Tibial nerve (tissue), 4 donors: ENCODE measurements at regions not wholly inside any gene's neighbourhood (a gene's known extent, or its start where the extent isn't known, plus 50 kb on each side); places are given as distances from the start of the nearest gene placed in this dataset.

Experiments used
- DNase-seq, 2 donors: peaks; one replicate each; pipeline ENCODE4 v3.0.0-alpha.2; 2019; ENCODE audit warnings: low spot score in 2 of 2
- H3K27ac ChIP-seq, 4 donors: fragments of 200-600 bp; sonication (generic) in 3 of 4; one replicate each; pipeline ENCODE4 v1.5.1; 2017 to 2019; ENCODE audit warnings: mild to moderate bottlenecking in 1 of 4
- H3K27me3 ChIP-seq, 2 donors: fragments of 200-600 bp; sonication (generic) in 1 of 2; one replicate each; pipeline versions ENCODE4 v1.5.1 to v1.6.0; 2017 to 2019
- H3K36me3 ChIP-seq, 3 donors: fragments of 200-600 bp; sonication (generic); one replicate each; pipeline ENCODE4 v1.5.1; 2018 to 2019
- H3K4me1 ChIP-seq, 4 donors: fragments of 200-600 bp; sonication (generic) in 3 of 4; one replicate each; pipeline ENCODE4 v1.5.1; 2017 to 2019
- H3K4me3 ChIP-seq, 4 donors: fragments of 200-600 bp; sonication (generic) in 3 of 4; one replicate each; pipeline ENCODE4 v1.5.1; 2017 to 2019; ENCODE audit warnings: mild to moderate bottlenecking in 1 of 4, moderate library complexity in 1 of 4
- H3K9me3 ChIP-seq, 4 donors: fragments of 200-600 bp; sonication (generic) in 3 of 4; one replicate each; pipeline ENCODE4 v1.5.1; 2017 to 2019
- CTCF ChIP-seq, 5 experiments: fragments of 200-600 bp in 3 of 5; fragments of 450-650 bp in 2 of 5; sonication (generic) in 3 of 5; IDR thresholded peaks; one replicate each; pipeline ENCODE4 v1.5.1; 2016 to 2019; ENCODE audit warnings: antibody characterized with exemption in 5 of 5, mild to moderate bottlenecking in 3 of 5, moderate library complexity in 2 of 5
- EP300 ChIP-seq, 2 donors: sonication (generic); formaldehyde crosslinking; IDR thresholded peaks; one replicate each; pipeline ENCODE4 v1.6.1; 2017; ENCODE audit warnings: antibody characterized with exemption in 2 of 2, mild to moderate bottlenecking in 1 of 2
- POLR2A ChIP-seq, 2 donors: fragments of 450-650 bp; IDR thresholded peaks; one replicate each; pipeline ENCODE4 v1.6.1; 2017; ENCODE audit warnings: antibody characterized with exemption in 2 of 2, mild to moderate bottlenecking in 2 of 2, moderate library complexity in 2 of 2
- WGBS, 2 donors: methylation state at CpG; one replicate each; pipeline ENCODE4 v1.1.5; 2018; 5-methylcytosine and 5-hydroxymethylcytosine counted together

GRCh38 chr20:48352042-48352441 lies 475.8 kb downstream of the PREX1 start:
- no peak for DNase-seq
- Histone ChIP-seq H3K4me1 (no peaks in the 10 kb centered on the region), H3K4me3 (no peak overlapping the region), H3K27me3 (no peaks in the 10 kb centered on the region), H3K27ac (no peak overlapping the region), H3K9me3 (peaks cover 0 to 10% (median 0%) of the 10 kb centered on the region in 4 donors), H3K36me3 (no peaks in the 10 kb centered on the region)
- no peak for TF ChIP-seq CTCF (IDR thresholded peaks at IDR 0.05)
- TF ChIP-seq EP300 (IDR thresholded peaks at IDR 0.05): no peak
- no peak for TF ChIP-seq POLR2A (IDR thresholded peaks at IDR 0.05)
- WGBS, 2 donors: 86 to 92% methylated on average over 2 of the region's 2 CpGs

GRCh38 chr20:48350313-48350988 lies 477.3 kb downstream of the PREX1 start:
- DNase-seq: no peak
- Histone ChIP-seq H3K4me1 (no peaks in the 10 kb centered on the region), H3K27ac (no peak overlapping the region), H3K4me3 (no peak overlapping the region), H3K9me3 (peaks cover 0 to 10% (median 0%) of the 10 kb centered on the region in 4 donors), H3K36me3 (no peaks in the 10 kb centered on the region), H3K27me3 (no peaks in the 10 kb centered on the region)
- TF ChIP-seq POLR2A (IDR thresholded peaks at IDR 0.05) (no peak), CTCF (IDR thresholded peaks at IDR 0.05) (no peak)
- 67 to 85% methylated on average over 5 of the region's 5 CpGs for WGBS, 2 donors

- no peak for TF ChIP-seq POLR2A (IDR thresholded peaks at IDR 0.05)
- TF ChIP-seq CTCF (IDR thresholded peaks at IDR 0.05): no peak
- no peak for TF ChIP-seq EP300 (IDR thresholded peaks at IDR 0.05)
- no peak for DNase-seq
- Histone ChIP-seq H3K9me3 (peaks cover 0 to 10% (median 0%) of the 10 kb centered on the region in 4 donors), H3K27me3 (no peaks in the 10 kb centered on the region), H3K4me1 (no peaks in the 10 kb centered on the region), H3K27ac (no peak overlapping the region), H3K36me3 (no peaks in the 10 kb centered on the region), H3K4me3 (no peak overlapping the region)
- 52 to 53% methylated on average over 4 of the region's 4 CpGs for WGBS, 2 donors
These were observed 478.1 kb downstream of the PREX1 start for GRCh38 chr20:48349656-48350055.

- WGBS, 2 donors: 55 to 94% methylated on average over 3 of the region's 3 CpGs
- TF ChIP-seq POLR2A (IDR thresholded peaks at IDR 0.05): no peak
- no peak for TF ChIP-seq EP300 (IDR thresholded peaks at IDR 0.05)
- no peak for TF ChIP-seq CTCF (IDR thresholded peaks at IDR 0.05)
- H3K4me1 ChIP-seq: no peaks in the 10 kb centered on the region
- DNase-seq: no peak
- peaks cover 0 to 7% of the 10 kb centered on the region in 2 donors for H3K27me3 ChIP-seq
- peaks cover 0 to 3% (median 0%) of the 10 kb centered on the region in 4 donors for H3K9me3 ChIP-seq
- H3K36me3 ChIP-seq: no peaks in the 10 kb centered on the region
- no peak overlapping the region for H3K4me3 ChIP-seq
- no peak overlapping the region for H3K27ac ChIP-seq
These were observed 479.8 kb downstream of the PREX1 start for GRCh38 chr20:48348022-48348421.

- no peaks in the 10 kb centered on the region for H3K9me3 ChIP-seq
- no peak for TF ChIP-seq POLR2A (IDR thresholded peaks at IDR 0.05)
- TF ChIP-seq CTCF (IDR thresholded peaks at IDR 0.05): no peak
- TF ChIP-seq EP300 (IDR thresholded peaks at IDR 0.05): no peak
- H3K4me3 ChIP-seq: no peak overlapping the region
- peaks cover 0 to 9% of the 10 kb centered on the region in 2 donors for H3K27me3 ChIP-seq
- WGBS, 2 donors: 85 to 86% methylated on average over 24 of the region's 28 CpGs
- no peaks in the 10 kb centered on the region for H3K36me3 ChIP-seq
- DNase-seq: no peak
- no peaks in the 10 kb centered on the region for H3K4me1 ChIP-seq
- no peak overlapping the region for H3K27ac ChIP-seq
These were observed 484.8 kb downstream of the PREX1 start for GRCh38 chr20:48342822-48343513.
